GM19468 (cell line): ENCODE measurements at regions not wholly inside any gene's neighbourhood (a gene's known extent, or its start where the extent isn't known, plus 50 kb on each side); places are given as distances from the start of the nearest gene placed in this dataset.

Experiments
- ATAC-seq: cut with Tn5 transposase; IDR thresholded peaks from one replicate; pipeline ENCODE4 v1.9.1; 2021; ENCODE audit warnings: mild to moderate bottlenecking, moderate library complexity, moderate number of reproducible peaks; ENCODE audit not compliant: unreplicated experiment; ENCODE audit errors: extremely low read depth

GRCh38 chr5:74408150-74409043 is 232.1 kb downstream of the ENC1 start:
- ATAC-seq, result no peak

- no peak for ATAC-seq
Measured at GRCh38 chr5:74407701-74408100, 232.8 kb downstream of the ENC1 start.

- ATAC-seq, result no peak
Measured at GRCh38 chr5:74406844-74407243, 233.7 kb downstream of the ENC1 start.

DNA sequence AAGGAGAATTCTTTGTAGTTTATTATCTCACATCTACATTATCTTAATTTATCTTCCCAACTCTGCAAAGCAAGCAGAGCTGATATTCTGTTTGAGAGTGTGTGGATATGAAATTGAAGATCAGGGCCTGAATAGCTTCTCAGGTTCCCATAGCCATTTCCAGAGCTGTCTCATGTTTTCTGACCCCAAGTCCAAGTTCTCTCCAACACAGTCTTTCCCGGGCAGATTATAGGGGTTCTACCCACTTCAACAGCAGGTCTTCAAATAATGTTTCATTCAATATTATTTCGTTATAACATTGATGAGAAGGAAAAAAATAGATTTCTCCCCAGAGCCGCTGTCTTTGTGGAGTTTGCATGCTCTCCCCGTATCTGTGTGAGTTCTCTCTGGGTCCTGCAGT is 234.9 kb downstream of the ENC1 start:
- no peak for ATAC-seq

- ATAC-seq, result no peak
Measured at GRCh38 chr5:74404574-74405508, 235.7 kb downstream of the ENC1 start.

GRCh38 chr5:74403771-74404170 is 236.8 kb downstream of the ENC1 start:
- ATAC-seq, result no peak

GRCh38 chr5:74402553-74402952 is 238.0 kb downstream of the ENC1 start:
- ATAC-seq, result no peak

DNA sequence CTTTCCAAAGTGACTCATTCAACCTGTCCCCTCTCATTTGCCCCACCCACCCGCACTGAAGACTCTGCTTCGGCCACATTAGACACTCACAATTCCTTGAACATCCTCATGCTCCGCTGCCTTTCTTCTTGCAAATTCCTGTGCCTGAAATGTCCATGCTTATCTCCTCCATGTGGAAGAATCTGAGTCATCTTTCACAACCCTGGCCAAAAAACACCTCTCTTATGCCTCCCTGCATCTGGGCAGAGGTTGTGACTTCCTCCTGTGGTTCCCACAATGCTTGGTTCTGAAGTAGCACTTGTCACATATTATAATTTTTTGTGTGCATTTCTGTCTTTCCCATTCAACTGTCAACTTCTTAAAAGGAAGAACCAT is 238.6 kb downstream of the ENC1 start:
- ATAC-seq, result no peak

DNA sequence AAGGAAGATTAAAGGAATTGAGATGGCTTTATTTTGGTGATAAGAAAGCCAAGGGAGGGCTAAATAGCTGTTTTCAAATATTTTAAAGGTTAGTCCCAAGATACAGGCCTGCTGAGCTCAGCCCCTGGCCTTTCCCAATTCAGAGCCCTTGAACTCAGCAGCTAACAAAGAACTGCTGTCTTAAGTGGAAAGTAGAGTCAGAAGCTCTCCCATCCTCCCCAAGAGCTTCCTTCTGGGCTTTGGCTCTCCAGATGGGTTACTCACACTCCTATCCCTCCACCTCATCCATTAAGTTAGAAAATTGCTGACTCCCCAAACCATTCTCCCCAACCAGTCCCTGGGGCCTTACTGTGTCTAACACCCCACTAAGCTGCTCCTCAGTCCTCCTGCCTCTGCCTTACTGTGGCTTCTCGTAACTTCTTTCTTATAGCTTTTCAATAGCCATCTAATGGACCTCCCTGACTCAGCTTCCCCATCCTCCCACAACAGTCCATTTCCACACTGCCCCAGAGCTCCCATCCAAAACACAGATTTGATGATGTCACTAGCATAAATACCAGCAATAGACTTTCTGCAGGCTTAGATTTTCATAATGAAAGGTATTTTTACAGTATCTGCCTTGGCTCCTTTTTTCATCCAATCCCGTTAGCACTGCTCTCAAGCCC is 239.1 kb downstream of the ENC1 start:
- ATAC-seq, result no peak

DNA sequence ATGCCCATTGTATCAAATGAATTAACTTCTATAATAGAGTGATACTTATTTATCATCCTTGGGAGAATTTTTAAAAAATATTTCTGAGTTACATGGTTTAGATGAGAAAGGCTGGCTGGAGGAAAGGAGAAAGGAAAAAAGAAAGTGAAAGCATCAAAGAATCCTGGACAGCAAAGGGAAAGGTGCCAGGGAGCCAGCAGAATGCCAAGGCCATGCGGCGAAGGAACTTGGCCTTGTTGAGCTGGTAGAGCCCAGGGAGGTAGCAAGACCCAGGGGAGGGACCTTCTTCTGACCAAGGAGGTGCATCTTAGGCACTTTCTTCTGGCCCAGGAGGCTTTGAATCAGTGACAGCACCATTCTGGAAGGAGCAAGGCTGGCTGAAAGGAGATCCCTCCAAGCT is 240.5 kb downstream of the ENC1 start:
- ATAC-seq, result no peak

DNA sequence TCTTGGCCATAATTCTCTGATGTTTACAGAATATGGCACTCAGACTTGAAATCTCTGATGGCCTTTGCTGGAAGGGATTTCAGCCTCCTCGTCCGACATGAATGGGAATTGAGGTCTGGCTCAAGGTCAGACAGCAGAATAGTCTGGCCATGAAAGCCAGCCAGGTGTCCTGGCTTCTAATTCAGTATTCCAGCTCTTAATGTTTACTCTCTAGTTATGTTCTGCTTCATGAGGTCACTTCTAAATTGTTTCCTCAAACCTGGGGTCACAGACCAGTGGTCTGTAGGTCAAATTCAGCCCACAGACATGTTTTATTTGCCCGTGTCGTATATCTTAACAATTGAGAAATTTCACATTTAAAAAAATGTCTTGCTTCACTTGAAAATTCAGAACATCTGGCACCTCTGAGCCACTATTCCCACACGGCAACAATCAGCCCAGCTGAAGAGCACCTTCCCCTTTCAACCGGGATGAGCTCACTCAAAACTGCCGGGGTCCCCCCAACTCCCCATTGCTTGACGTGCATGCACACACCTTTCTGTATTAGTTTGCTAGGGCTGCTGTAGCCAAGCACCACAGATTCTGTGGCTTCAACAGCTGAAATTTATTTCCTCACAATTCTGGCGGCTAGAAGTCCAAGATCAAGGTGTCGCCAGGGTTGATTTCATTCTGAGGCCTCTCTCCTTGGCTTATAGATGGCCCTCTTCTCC is 243.5 kb downstream of the ENC1 start:
- no peak for ATAC-seq

DNA sequence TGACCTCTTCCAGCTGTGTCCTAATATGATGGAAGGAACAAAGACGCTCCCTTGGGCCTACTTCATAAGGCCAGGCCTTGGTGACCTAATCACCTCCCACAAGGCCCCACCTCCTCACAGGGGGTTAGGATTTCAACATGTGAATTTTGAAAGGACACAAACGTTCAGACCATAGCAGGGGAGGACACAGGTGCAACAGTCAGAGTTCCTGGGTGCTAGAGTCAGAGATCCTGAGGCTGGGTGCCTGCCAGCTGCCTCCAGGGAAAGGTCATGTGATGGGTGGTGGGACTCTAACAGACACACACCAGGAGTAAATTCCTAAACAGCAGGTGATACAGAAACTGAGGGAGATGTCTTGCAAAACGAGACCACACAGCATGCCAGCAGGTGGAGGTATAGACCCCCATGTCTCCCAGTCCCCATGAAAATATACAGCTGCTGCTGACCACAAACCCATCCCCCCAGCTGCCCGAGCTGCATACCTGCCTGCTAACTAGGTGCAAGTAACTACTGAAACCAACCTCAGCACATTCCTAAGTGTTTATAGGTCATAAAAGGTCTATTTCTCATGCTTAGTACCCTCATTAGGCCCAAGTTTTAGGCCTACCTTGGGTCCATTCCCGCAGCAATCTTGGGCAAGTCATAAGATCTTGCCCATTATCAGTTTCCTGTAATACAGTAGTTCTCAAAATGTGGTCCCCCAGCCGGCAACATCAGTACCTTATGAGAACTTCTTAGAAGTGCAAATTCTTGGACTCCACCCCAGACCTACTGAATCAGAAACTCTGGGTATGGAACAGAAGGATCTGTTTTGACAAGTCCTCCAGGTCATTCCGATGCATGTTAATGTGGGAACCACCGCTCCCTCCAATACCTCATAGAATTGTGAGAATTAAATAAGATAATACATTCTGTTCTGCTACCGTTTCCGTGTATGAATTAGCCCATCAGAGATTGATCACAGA is 245.3 kb downstream of the ENC1 start:
- ATAC-seq, result no peak

GRCh38 chr5:74394528-74394915 is 246.0 kb downstream of the ENC1 start:
- no peak for ATAC-seq

- no peak for ATAC-seq
Measured at GRCh38 chr5:74393943-74394342, 246.6 kb downstream of the ENC1 start.

DNA sequence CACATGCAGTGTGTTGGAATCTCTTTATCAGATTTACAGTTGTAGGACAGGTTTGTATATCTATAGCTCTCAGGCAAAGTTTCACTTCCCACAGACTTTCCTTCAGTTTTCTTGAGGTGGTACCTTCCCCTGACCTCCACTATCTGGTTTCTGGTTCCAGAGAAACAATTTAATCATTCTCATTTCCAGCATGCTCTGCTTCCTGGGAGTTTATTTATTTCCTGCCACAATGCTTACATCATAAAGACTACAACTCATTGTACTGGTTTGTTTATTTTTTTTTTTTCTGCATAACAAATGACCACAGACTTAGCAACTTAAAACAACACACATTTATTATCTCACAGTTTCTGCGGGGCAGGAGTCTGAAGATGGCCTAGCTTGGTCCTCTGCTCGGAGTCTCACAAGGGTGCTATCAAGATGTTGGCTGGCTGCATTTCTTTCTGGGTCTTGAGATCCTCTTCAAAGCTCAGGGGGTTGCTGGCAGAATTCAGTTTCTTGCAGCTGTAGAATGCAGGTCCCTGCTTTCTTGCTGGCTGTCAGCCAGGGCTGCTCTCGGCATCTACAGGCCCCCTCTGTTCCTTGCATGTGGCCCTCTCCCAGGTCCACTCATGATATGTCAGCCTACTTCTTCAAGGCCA is 247.7 kb downstream of the ENC1 start:
- no peak for ATAC-seq

DNA sequence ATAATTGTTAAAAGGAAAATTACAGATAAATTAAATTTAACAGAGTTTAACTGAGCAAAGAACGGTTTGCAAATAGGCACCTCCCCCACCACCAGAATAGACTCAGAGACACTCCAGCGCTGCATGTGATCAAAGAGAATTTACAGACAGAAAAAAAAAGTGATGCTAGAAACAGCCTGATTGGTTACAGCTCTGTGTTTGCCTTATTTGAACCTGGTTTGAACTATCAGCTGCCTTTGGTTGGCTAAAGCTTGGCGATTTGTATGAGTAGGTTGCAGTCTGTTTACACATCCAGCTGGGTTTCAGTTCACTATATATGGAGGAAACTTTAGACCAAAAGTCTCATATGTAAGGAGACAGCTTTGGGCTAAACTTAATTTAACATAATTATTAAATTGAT is 249.1 kb downstream of the ENC1 start:
- no peak for ATAC-seq

DNA sequence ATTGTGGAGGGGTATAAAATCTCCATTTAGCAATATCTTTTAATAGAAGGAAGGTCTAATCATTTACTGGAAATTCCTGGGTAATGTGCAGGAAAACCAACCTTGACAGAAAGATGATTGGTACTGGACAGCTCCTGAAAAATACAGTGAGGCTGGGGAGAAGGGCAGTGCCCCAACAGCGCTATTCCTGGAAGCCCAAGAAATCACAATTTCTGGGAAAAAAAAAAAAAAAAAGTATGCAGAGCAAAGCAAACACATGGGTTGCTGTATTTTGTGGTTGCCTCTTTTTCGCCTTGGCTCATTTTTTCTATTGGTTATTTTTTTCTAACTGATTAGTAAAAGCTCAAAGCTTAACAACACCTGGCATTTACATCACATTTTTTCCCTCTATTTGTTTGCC is 249.7 kb downstream of the ENC1 start:
- no peak for ATAC-seq

DNA sequence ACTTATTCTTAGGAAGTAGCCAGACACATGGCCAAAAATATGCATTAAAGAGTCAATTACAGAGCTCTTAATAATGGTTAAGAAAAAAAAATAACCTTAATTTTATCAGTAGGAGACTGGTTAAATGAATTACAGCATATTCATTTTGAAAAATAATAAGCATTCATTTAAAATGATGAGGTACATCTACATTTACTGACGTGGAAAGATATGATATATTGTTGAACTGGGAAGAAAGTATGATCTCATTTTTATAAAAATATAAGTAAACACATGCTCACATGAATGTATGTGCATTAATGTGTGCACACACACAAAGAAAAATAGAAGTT is 250.3 kb downstream of the ENC1 start:
- ATAC-seq, result no peak
